HG03108 (cell line): ENCODE measurements at regions not wholly inside any gene's neighbourhood (a gene's known extent, or its start where the extent isn't known, plus 50 kb on each side); places are given as distances from the start of the nearest gene placed in this dataset.

Experiments
- ATAC-seq: cut with Tn5 transposase; IDR thresholded peaks from one replicate; pipeline ENCODE4 v1.9.1; 2021; ENCODE audit warnings: moderate library complexity; ENCODE audit not compliant: unreplicated experiment

DNA sequence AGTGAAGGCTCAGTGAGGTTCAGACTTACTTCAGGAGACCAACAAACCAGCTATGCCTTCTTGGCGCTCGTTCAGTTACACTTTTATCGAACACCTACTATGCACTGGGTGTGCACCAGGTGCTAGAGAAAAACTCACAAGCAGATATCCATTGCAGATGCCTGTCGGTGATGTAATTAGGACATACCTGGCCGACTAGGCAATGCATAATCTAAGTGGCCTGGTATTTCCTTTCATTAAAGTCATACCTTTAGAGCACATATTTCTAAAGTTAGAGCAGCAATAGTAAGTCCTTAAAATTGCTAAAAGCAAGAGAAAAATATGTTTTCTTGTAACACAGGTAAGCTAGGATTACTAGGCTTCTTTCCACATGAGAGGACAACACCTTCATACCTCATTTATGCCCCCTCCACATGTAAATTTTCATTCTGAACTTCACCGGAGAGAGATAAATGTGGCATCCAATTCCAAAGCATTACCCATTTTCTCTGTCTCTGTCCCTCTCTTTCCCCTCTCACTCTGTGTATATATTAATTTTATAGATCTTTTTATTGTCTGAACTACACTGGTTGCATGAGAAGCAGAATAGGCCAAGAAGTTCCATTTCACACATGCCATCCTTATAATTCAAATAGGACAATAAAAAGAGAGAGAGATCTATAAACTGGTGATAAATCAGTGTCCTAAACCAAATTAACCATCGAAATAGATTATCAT is 242.2 kb downstream of the SPTSSA start:
- ATAC-seq: no peak

DNA sequence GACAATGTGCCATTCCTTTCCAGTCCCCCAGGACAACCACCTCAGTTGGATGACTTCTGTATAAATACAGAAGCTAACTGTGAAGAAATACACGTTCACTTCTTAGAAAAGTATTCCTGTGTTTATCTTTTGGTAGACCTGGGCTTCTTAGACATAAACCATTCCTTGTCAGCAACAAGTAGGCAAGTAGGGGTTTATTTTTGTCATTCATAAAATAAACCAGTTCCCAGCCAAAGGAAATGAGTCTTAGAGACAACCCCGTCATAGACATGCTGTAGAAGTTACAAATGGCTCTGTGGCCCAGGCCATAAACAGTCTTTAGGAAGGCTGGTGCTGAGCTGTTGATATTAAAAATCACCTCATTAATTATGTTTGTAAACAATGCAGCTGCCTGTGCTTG is 243.2 kb downstream of the SPTSSA start:
- no peak for ATAC-seq

DNA sequence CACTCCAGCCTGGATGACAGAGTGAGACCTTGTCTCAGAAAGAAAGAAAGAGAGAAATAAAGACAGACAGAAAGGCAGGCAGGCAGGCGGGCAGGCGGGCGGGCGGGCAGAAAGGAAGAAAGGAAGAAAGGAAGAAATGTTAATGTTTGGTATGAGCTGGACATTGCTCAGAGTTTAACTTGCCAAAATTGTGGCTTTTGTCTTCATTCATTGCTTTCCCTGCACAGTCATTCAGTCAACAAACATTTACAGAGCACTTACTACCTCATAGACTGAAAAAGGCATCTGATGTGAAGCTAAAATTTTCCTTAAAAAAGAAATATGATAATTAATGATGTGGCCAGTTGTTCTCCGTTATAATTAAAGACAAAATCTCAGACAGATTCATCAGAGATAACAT is 247.1 kb downstream of the SPTSSA start:
- no peak for ATAC-seq

DNA sequence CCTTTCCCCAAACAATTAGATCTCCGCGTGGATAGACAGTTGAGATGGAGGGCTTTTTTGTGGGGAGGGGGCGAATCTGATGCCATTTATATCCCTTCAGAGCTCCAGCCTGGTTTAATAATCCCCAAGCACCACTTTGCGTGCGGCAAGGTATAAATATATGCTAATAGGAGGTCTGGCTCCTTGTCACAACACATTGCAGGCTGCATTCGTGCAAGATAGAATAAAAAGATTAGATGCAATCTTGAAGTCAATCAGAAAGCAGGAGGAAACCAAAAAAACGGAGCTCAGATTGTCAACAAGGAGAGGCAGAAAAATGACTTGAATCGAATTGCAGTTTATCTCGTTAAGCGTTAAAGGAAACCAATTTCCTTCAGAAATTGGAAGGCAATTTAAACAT is 248.7 kb downstream of the SPTSSA start:
- ATAC-seq: no peak

- no peak for ATAC-seq
Measured at GRCh38 chr14:34212172-34212929, 249.7 kb downstream of the SPTSSA start.

DNA sequence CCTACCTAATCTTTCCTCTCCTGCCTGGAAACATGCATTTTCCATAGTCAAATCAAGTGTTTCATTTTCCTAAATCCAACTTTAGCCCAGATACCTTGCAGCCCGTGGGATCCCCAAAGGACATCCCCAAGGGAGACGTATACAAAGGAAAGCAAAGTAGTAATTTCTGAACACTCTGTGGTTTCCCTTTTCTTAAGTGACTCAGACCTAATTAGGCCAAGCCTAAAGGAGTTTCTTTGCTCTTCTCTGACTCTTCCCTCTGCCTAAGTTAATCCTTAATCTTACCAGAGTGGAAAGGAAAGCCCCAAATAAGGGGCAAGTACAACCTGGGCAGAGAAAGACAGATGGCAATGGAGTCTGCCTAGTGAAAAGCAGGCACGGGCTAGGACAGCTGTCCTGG is 250.3 kb downstream of the SPTSSA start:
- ATAC-seq: peak; percentile 87

GRCh38 chr14:34208532-34208931 is 253.5 kb downstream of the SPTSSA start:
- ATAC-seq: no peak

- ATAC-seq: no peak
Measured at GRCh38 chr14:34205799-34206198, 254.9 kb upstream of the EGLN3 start.

DNA sequence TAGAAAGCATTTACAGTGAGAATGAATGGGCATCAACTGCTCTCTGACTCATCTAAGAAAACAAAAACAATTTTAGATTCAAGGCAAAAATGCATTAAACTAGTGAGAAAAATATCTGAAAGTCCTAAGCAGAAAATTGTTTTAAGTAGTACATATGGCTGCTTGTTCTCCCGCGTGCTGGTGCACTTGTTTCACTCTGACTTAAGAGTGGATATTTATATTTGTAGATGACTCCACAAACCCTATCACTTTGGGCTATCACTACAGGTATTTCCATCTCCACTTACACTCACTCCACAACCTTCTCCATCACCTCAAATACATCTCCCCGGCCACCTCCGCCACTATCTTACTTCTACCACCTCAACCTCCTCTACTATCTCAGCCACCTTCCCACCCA is 253.9 kb upstream of the EGLN3 start:
- ATAC-seq: no peak

- ATAC-seq: no peak
Measured at GRCh38 chr14:34203251-34203722, 252.4 kb upstream of the EGLN3 start.

DNA sequence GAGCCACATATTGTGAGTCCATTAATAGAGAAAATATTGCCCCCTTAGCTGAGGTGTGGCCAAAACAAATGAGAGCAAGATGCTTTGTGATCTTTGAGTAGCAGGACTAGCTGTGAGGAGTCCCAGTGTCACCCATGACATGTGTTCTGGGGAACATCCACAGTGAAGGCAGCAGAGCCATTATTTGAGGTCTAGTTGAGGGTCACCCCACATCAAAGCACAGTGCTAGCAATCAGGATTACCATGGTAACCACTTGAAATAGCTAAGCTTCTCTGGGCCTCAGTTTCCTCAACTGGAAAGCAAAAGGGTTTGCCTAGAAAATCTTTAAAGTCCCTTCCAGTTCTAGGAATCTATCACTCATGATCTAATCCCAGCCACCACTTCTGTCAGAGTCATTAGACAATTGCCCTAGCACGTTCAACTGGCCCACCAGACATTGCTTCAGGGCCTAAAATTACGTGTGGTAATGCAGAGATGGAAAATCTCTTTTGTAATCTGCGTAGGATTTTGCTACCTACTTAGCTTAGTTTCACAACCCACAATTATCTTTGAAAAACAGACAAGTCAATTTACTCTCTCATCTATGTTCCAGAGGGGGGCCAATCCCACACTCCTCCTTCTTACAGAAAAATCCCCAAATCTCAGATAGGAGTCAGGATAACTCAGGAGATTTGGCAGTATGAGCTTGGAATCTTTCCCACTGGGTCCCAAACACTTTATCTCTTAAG is 251.2 kb upstream of the EGLN3 start:
- no peak for ATAC-seq

GRCh38 chr14:34199585-34199984 is 248.7 kb upstream of the EGLN3 start:
- ATAC-seq: no peak

DNA sequence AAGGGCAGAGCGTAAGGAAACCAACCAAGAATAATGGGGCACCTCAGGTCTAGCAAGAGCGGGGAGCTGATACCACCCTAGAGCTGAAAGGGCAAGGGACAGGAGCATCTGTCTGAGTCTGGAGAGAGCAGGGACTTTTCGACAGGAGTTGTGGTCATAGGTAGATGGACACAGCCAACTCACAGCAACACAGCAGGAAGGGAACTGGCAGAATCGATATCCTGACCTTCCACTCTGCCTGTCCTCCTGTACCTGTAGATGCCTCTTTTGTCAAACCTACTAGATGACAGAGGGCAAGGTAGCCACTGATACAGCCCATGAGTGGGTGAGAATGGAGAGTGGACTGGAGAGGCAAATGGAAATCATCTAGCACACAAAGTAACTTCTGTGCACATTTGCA is 247.2 kb upstream of the EGLN3 start:
- ATAC-seq: no peak

DNA sequence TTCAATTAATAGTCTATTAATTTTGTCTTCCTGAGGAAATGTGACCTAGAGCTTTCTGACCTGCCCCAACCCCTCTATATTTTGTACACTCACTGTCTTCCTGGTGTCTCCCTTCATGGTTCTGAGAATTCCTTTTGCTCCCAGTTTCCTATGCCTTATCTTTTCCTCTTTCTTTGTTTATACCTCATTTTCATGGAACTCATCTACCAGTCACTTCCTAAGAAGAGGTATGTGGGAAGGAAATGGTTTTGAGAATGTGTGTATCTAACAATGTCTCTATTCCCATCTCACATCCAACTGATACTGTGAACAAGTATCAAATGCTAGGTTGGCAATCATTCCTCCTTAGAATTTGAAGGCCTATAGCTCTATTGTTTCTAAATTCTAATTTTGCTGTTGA is 245.1 kb upstream of the EGLN3 start:
- ATAC-seq: no peak

GRCh38 chr14:34190717-34191116 is 239.8 kb upstream of the EGLN3 start:
- ATAC-seq: no peak

- no peak for ATAC-seq
Measured at GRCh38 chr14:34189866-34190265, 239.0 kb upstream of the EGLN3 start.

GRCh38 chr14:34187519-34188044 is 236.7 kb upstream of the EGLN3 start:
- ATAC-seq: no peak

DNA sequence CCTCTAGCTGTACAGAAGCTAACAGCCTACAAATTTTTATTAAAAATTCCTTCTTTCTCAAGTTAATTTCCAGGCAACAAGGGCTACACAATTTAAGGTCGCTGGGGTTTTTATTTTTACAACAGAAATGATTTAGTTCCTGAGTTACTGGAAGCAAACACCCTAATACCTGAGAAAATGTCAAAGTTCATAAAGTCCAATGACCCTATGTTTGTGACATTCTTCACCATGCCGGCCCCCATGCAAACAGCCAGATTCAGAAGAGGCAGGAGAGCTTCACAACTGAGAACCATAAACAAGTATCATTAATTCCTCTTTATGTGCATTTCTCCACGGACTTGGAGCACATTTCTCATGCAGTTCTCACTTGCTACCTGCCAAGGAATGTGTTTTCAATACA is 236.2 kb upstream of the EGLN3 start:
- no peak for ATAC-seq

- ATAC-seq: no peak
Measured at GRCh38 chr14:34184126-34184525, 233.3 kb upstream of the EGLN3 start.

- ATAC-seq: no peak
Measured at GRCh38 chr14:34183478-34183877, 232.6 kb upstream of the EGLN3 start.

- no peak for ATAC-seq
Measured at GRCh38 chr14:34181338-34181737, 230.5 kb upstream of the EGLN3 start.

GRCh38 chr14:34180869-34181268 is 230.0 kb upstream of the EGLN3 start:
- ATAC-seq: no peak
